Trophoblast cell (in vitro differentiated cells and primary cell): ENCODE measurements at regions not wholly inside any gene's neighbourhood (a gene's known extent, or its start where the extent isn't known, plus 50 kb on each side); places are given as distances from the start of the nearest gene placed in this dataset.

Experiments
- DNase-seq, 2 donors: peaks; one replicate each; pipeline ENCODE4 v3.0.0-alpha.2; 2016
- H2AFZ ChIP-seq: 2 replicates; pipeline ENCODE4 v1.6.1; 2013; ENCODE audit warnings: low read length, moderate library complexity, mild to moderate bottlenecking; ENCODE audit not compliant: insufficient read depth, poor library complexity
- H2AK5ac ChIP-seq: 2 replicates; pipeline ENCODE4 v1.6.1; 2013; ENCODE audit warnings: mild to moderate bottlenecking, low read length
- H2BK120ac ChIP-seq: 2 replicates; pipeline ENCODE4 v1.6.1; 2013; ENCODE audit warnings: low read length, mild to moderate bottlenecking, moderate library complexity; ENCODE audit not compliant: insufficient read depth, poor library complexity
- H2BK12ac ChIP-seq: 2 replicates; pipeline ENCODE4 v1.6.1; 2013; ENCODE audit warnings: mild to moderate bottlenecking, low read length, moderate library complexity
- H2BK5ac ChIP-seq: 2 replicates; pipeline ENCODE4 v1.6.1; 2013; ENCODE audit warnings: low read length, low read depth, moderate library complexity, mild to moderate bottlenecking; ENCODE audit not compliant: poor library complexity
- H3K14ac ChIP-seq: 2 replicates; pipeline ENCODE4 v1.6.1; 2013; ENCODE audit warnings: mild to moderate bottlenecking, low read length
- H3K18ac ChIP-seq: 2 replicates; pipeline ENCODE4 v1.6.1; 2013; ENCODE audit warnings: mild to moderate bottlenecking, low read length
- H3K23ac ChIP-seq: 2 replicates; pipeline ENCODE4 v1.6.1; 2013; ENCODE audit warnings: low read length
- H3K27ac ChIP-seq: 2 replicates; pipeline ENCODE4 v1.5.1; 2013; ENCODE audit warnings: low read depth, mild to moderate bottlenecking, inconsistent platforms, low read length, moderate library complexity
- H3K27me3 ChIP-seq: 2 replicates; pipeline ENCODE4 v1.6.1; 2013; ENCODE audit warnings: inconsistent platforms, mild to moderate bottlenecking, low read length, moderate library complexity; ENCODE audit not compliant: insufficient read depth
- H3K36me3 ChIP-seq, 2 experiments: 1 replicate in 1 of 2; 2 replicates in 1 of 2; pipeline ENCODE4 v1.6.1; 2013; ENCODE audit warnings: low read length in 2 of 2, mild to moderate bottlenecking in 2 of 2, moderate library complexity in 1 of 2; ENCODE audit not compliant: insufficient read depth in 2 of 2, control insufficient read depth in 1 of 2
- H3K4ac ChIP-seq: 2 replicates; pipeline ENCODE4 v1.6.1; 2013; ENCODE audit warnings: low read depth, mild to moderate bottlenecking, low read length, moderate library complexity
- H3K4me1 ChIP-seq, 2 experiments: 1 replicate in 1 of 2; 2 replicates in 1 of 2; pipeline ENCODE4 v1.6.1; 2013; ENCODE audit warnings: low read length in 2 of 2, mild to moderate bottlenecking in 2 of 2, moderate library complexity in 1 of 2; ENCODE audit not compliant: insufficient read depth in 2 of 2, control insufficient read depth in 1 of 2
- H3K4me2 ChIP-seq: 2 replicates; pipeline ENCODE4 v1.6.1; 2013; ENCODE audit warnings: inconsistent platforms, mild to moderate bottlenecking, low read length, moderate library complexity
- H3K4me3 ChIP-seq: 2 replicates; pipeline ENCODE4 v1.5.1; 2013; ENCODE audit warnings: mild to moderate bottlenecking, low read depth, low read length, inconsistent platforms
- H3K79me1 ChIP-seq: one replicate; pipeline ENCODE4 v1.6.1; 2013; ENCODE audit warnings: low read length
- H3K79me2 ChIP-seq: 2 replicates; pipeline ENCODE4 v1.6.1; 2013; ENCODE audit warnings: low read length, mild to moderate bottlenecking; ENCODE audit not compliant: control insufficient read depth, insufficient read depth, poor library complexity
- H3K9ac ChIP-seq: 2 replicates; pipeline ENCODE4 v1.6.1; 2013; ENCODE audit warnings: mild to moderate bottlenecking, low read length
- H3K9me3 ChIP-seq: 2 replicates; pipeline ENCODE4 v1.6.1; 2013; ENCODE audit warnings: low read depth, mild to moderate bottlenecking, control low read depth, inconsistent platforms, low read length; ENCODE audit not compliant: insufficient read depth
- H4K12ac ChIP-seq: 2 replicates; pipeline ENCODE4 v1.6.1; 2013; ENCODE audit warnings: low read depth, mild to moderate bottlenecking, low read length, moderate library complexity
- H4K8ac ChIP-seq: 2 replicates; pipeline ENCODE4 v1.6.1; 2013; ENCODE audit warnings: low read depth, mild to moderate bottlenecking, low read length, moderate library complexity
- H4K91ac ChIP-seq: one replicate; pipeline ENCODE4 v1.6.1; 2013; ENCODE audit warnings: low read depth, mild to moderate bottlenecking, low read length, moderate library complexity
- WGBS: extraction: QIAGEN DNeasy Blood & Tissue Kit; methylation state at CpG from one replicate; pipeline ENCODE4 v1.1.7; 2013; ENCODE audit warnings: missing lambda C conversion rate; ENCODE audit not compliant: insufficient read length, insufficient coverage; ENCODE audit errors: extremely low coverage; 5-methylcytosine and 5-hydroxymethylcytosine counted together

DNA sequence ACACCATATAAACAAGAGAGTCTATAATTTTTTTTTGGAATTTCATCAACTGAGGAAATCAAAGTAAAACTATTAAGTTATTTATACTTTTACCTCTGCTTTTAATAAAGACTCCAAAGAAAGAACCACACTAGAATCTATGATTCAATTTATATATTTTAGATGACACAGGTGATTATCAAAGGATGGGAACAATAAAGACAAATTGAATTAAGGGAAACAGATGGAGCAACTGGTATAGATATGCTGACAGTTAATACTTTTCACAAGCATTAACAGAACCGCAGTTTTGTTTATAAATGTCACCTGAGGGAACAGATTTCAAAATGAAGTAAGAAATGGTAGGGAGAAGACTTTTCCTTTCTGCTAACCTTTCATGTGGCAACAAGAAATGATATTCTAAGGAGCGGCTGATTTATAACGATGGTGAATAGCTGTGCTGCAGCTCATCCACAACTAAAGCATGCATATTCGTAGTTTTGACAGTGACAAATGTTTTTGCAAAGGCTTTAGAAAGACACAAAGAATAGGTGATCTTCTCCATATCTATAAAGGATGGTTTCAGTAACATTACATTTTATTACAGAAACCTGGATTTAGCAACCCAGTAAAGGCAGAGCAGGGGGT is 1502.9 kb upstream of the RAG2 start:
- Histone ChIP-seq H2BK5ac (no peak overlapping the region), H2AK5ac (no peak overlapping the region), H3K18ac (no peak overlapping the region), H2BK12ac (no peak overlapping the region), H3K36me3 (no peaks in the 10 kb centered on the region), H2BK120ac (no peak overlapping the region), H3K9me3 (peaks cover 3% of the 10 kb centered on the region), H4K8ac (no peak overlapping the region), H3K23ac (no peak overlapping the region), H3K27ac (no peak overlapping the region), H3K4ac (no peak overlapping the region), H3K27me3 (no peaks in the 10 kb centered on the region), H3K4me2 (no peak overlapping the region), H3K79me2 (no peaks in the 10 kb centered on the region), H4K12ac (no peak overlapping the region), H4K91ac (no peak overlapping the region), H3K4me3 (no peak overlapping the region), H3K4me1 (no peaks in the 10 kb centered on the region), H3K9ac (no peak overlapping the region), H3K79me1 (no peaks in the 10 kb centered on the region), H2AFZ (no peak overlapping the region), H3K14ac (no peak overlapping the region)
- DNase-seq = no peak
- no CpG with 5 or more reads among the region's 4 CpGs for WGBS

DNA sequence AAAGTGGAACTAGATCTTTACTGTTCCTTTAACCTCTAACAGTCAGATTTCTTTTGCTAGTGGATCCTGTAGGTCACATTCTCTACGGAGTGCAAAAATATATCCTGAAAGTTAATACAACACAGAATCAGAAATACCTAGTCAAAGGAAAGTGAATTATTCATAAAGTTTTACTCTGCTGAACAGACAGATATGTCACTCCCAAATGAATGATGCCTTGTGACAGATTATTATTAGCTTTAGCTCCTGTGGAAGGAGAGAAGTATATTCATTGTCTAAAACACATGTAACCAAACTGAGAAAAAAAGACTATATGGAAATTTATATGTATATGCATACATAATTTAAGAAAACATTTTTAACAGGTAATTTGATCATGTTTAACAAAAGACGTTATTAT is 1497.2 kb upstream of the RAG2 start:
- Histone ChIP-seq H3K18ac (no peak overlapping the region), H3K14ac (no peak overlapping the region), H3K27ac (no peak overlapping the region), H3K27me3 (no peaks in the 10 kb centered on the region), H2BK12ac (no peak overlapping the region), H3K36me3 (peaks cover 2% of the 10 kb centered on the region in 2 experiments), H3K4me1 (peaks cover 0 to under 1% of the 10 kb centered on the region in 2 experiments), H2BK5ac (no peak overlapping the region), H3K9me3 (peaks cover 3% of the 10 kb centered on the region), H3K23ac (no peak overlapping the region), H2AFZ (no peak overlapping the region), H2BK120ac (no peak overlapping the region), H4K12ac (no peak overlapping the region), H3K79me2 (peaks cover under 1% of the 10 kb centered on the region), H4K91ac (no peak overlapping the region), H4K8ac (no peak overlapping the region), H2AK5ac (no peak overlapping the region), H3K4me3 (no peak overlapping the region), H3K4me2 (no peak overlapping the region), H3K79me1 (peaks cover 8% of the 10 kb centered on the region), H3K4ac (no peak overlapping the region), H3K9ac (no peak overlapping the region)
- no CpG with 5 or more reads among the region's 2 CpGs for WGBS
- no peak for DNase-seq

DNA sequence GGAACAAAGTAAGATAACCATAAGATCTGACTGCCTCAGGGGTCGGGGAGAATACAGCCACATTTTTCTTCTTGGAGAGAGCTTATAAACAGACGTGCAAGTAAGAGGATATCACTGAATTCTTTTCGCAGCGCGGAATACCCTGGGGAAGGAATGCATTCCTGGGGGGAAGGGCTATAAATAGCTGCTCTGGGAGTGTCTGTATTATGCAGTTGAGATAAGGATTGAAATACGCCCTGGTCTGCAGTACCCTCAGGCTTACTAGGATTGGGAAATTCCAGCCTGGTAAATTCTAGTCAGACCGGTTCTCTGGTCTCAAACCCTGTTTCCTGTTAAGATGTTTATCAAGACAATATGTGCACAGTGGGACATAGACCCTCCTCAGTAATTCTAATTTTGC is 1491.7 kb upstream of the RAG2 start:
- H2BK120ac ChIP-seq = no peak overlapping the region
- no CpG with 5 or more reads among the region's 7 CpGs for WGBS
- H4K12ac ChIP-seq = no peak overlapping the region
- DNase-seq = peak; percentile 96 to 98
- H4K8ac ChIP-seq = no peak overlapping the region
- H3K27me3 ChIP-seq = no peaks in the 10 kb centered on the region
- no peak overlapping the region for H2BK12ac ChIP-seq
- H4K91ac ChIP-seq = no peak overlapping the region
- no peak overlapping the region for H2AFZ ChIP-seq
- peak overlapping the region; percentile 95 for H2BK5ac ChIP-seq
- H2AK5ac ChIP-seq = no peak overlapping the region
- H3K27ac ChIP-seq = peak overlapping the region; percentile 93
- no peak overlapping the region for H3K18ac ChIP-seq
- H3K14ac ChIP-seq = no peak overlapping the region
- no peak overlapping the region for H3K4ac ChIP-seq
- H3K9me3 ChIP-seq = peaks cover 1% of the 10 kb centered on the region
- H3K79me1 ChIP-seq = peaks cover 16% of the 10 kb centered on the region
- H3K9ac ChIP-seq = no peak overlapping the region
- H3K36me3 ChIP-seq = peaks cover 2% of the 10 kb centered on the region in 2 experiments
- no peak overlapping the region for H3K4me3 ChIP-seq
- no peak overlapping the region for H3K4me2 ChIP-seq
- no peak overlapping the region for H3K23ac ChIP-seq
- peaks cover 3% of the 10 kb centered on the region for H3K79me2 ChIP-seq
- H3K4me1 ChIP-seq = peaks cover 0 to 4% of the 10 kb centered on the region in 2 experiments

DNA sequence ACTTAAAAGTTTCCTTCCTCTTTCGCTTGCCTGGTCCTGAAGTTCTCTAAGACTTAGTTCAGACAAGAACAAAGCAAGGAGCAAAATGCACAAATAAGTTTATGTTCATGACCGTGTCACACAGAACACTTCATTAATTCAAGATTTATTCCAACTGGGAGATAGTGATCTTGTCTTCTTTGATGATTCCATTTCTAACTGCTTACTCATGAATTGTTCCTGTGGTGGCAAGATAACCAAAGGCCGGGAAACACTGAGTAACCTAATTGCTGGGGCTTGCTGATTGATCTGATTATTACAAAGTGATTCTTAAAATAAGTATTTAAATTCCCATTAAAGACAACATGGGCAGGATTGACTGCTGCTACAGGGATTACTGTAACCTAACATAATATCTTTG is 1462.9 kb upstream of the RAG2 start:
- Histone ChIP-seq H3K4me2 (no peak overlapping the region), H3K23ac (no peak overlapping the region), H4K12ac (no peak overlapping the region), H3K79me2 (no peaks in the 10 kb centered on the region), H2AFZ (no peak overlapping the region), H3K4ac (no peak overlapping the region), H3K9me3 (no peaks in the 10 kb centered on the region), H3K27me3 (no peaks in the 10 kb centered on the region), H3K36me3 (no peaks in the 10 kb centered on the region), H3K9ac (no peak overlapping the region), H3K79me1 (no peaks in the 10 kb centered on the region), H2BK12ac (no peak overlapping the region), H3K14ac (no peak overlapping the region), H2BK5ac (no peak overlapping the region), H4K91ac (no peak overlapping the region), H4K8ac (no peak overlapping the region), H2AK5ac (no peak overlapping the region), H3K18ac (no peak overlapping the region), H3K4me1 (peaks cover 0 to 1% of the 10 kb centered on the region in 2 experiments), H3K27ac (no peak overlapping the region), H3K4me3 (no peak overlapping the region), H2BK120ac (no peak overlapping the region)
- DNase-seq = peak in 1 of 2 donors; percentile 39
- no CpG with 5 or more reads among the region's 3 CpGs for WGBS
